ENCODE measurements at regions not wholly inside any gene's neighbourhood (a gene's known extent, or its start where the extent isn't known, plus 50 kb on each side); places are given as distances from the start of the nearest gene placed in this dataset.

DNA sequence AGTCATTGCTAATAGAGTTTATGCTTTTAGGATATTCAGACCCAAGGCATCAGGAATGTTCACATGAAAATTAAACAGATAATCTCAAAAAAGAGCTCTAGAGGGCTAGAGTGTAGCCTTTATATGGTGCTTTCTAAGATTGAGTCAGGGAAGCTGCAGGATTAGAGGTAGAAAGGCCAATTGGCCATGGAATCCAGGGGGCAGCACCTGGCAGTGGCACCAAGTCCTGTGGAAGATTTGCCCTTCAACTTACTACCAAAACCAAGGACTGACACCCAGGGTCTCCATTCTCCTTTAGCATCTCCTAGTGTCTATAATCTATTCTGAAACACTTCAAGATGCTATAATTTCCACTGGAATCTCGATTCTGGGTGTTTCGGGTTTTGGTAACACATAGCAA, 112.4 kb downstream of the ACER2 start:
- Histone ChIP-seq H3K27me3 (no peaks in the 10 kb centered on the region), H3K9me3 (no peaks in the 10 kb centered on the region), H3K4me3 (no peak overlapping the region), H3K4me1 (no peaks in the 10 kb centered on the region), H3K27ac (no peak overlapping the region), H3K36me3 (no peaks in the 10 kb centered on the region)
- intact Hi-C loops (cut with DNase I) = no loop called here
- TF ChIP-seq, protein P1, sequence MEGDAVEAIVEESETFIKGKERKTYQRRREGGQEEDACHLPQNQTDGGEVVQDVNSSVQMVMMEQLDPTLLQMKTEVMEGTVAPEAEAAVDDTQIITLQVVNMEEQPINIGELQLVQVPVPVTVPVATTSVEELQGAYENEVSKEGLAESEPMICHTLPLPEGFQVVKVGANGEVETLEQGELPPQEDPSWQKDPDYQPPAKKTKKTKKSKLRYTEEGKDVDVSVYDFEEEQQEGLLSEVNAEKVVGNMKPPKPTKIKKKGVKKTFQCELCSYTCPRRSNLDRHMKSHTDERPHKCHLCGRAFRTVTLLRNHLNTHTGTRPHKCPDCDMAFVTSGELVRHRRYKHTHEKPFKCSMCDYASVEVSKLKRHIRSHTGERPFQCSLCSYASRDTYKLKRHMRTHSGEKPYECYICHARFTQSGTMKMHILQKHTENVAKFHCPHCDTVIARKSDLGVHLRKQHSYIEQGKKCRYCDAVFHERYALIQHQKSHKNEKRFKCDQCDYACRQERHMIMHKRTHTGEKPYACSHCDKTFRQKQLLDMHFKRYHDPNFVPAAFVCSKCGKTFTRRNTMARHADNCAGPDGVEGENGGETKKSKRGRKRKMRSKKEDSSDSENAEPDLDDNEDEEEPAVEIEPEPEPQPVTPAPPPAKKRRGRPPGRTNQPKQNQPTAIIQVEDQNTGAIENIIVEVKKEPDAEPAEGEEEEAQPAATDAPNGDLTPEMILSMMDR (IDR thresholded peaks at IDR 0.05) = no peak
- no peak for DNase-seq (ENCODE audit: low spot score in 2 of 2)

DNA sequence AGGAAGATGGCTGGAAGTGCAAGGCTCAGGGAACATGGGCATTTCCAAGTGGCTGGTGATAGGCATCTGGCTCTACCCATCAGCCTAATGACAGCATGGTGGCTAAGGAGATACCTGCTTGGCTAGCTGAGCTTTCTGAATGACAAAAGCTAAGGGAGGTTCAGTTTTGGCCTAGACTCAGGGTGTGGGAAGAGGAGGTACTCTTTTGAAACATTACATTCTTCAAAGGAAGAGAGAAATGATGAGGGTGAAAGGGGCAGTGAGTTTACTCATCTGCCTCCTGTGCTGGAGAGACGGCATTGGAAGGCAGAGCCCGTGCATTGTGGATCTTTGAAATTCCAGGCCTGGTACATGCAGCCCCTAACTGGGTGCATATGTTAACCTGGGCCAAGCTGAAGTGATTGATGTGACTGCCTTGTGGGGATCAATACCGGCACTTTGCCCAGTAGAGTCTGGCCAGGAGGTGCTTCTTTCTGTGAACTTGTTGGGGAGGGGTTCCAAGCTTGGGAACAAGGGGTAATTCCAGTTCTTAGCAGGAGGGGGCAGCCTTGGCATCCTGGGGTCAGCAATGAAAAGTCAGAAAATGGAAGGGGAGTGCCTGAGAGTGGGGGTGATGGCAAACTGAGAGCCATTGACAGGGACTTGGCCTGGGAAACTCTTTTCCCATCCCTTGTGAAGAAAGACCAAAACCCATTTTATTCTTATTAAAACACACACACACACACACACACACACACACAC, 108.6 kb downstream of the ACER2 start:
- Histone ChIP-seq H3K27me3 (no peaks in the 10 kb centered on the region), H3K4me3 (no peak overlapping the region), H3K36me3 (no peaks in the 10 kb centered on the region), H3K4me1 (no peaks in the 10 kb centered on the region), H3K9me3 (no peaks in the 10 kb centered on the region), H3K27ac (no peak overlapping the region)
- intact Hi-C loops (cut with DNase I) = no loop called here
- TF ChIP-seq, protein P1 (IDR thresholded peaks at IDR 0.05) = no peak
- no peak for DNase-seq (ENCODE audit: low spot score in 2 of 2)

GRCh38 chr9:19516348-19516747, 107.5 kb downstream of the ACER2 start:
- Histone ChIP-seq H3K27ac (no peak overlapping the region), H3K9me3 (no peaks in the 10 kb centered on the region), H3K27me3 (no peaks in the 10 kb centered on the region), H3K4me1 (no peaks in the 10 kb centered on the region), H3K36me3 (no peaks in the 10 kb centered on the region), H3K4me3 (no peak overlapping the region)
- intact Hi-C loops (cut with DNase I) = no loop called here
- no peak for DNase-seq (ENCODE audit: low spot score in 2 of 2)
- TF ChIP-seq, protein P1 (IDR thresholded peaks at IDR 0.05) = no peak

GRCh38 chr9:19513671-19514275, 105.0 kb downstream of the ACER2 start:
- TF ChIP-seq, protein P1 (IDR thresholded peaks at IDR 0.05) = no peak

DNA sequence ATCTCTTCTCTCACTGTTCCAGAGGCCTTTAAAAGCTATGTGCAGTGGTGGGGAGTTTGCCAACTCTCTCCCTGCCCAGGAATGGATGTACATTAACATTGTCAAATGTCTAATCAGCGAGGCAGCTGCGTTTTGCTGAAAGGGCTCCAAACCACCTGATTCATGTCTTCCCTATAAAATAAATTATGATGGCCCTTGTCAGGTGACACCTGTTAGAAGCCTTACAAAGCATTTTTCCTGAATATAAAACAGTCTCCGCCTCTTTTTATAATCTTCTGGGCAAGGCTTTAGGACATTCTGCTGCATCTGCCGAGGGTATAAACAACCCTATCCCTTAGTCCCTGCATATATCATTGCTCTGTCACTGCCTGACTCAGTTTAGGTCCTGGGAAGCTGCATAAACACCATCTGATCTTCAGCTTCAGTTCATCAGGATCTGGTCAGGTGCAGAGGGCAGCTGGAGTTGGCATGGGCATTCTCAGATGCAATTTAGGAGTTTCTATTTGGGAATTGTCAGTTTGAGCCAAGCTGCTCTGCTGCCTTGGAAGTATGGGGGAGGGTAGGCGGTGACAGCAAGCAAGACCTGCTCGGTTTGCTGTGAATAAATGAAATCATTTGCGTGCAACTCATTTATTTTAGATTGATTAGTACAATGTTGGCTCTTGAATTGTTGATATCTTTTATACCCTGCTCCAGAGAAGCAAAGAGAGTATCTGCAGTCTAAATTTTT, 103.5 kb downstream of the ACER2 start:
- TF ChIP-seq, protein P1 (IDR thresholded peaks at IDR 0.05) = no peak
- Histone ChIP-seq H3K27me3 (no peaks in the 10 kb centered on the region), H3K9me3 (no peaks in the 10 kb centered on the region), H3K4me3 (no peak overlapping the region), H3K4me1 (no peaks in the 10 kb centered on the region), H3K36me3 (no peaks in the 10 kb centered on the region), H3K27ac (no peak overlapping the region)
- intact Hi-C loops (cut with DNase I) = no loop called here
- DNase-seq (ENCODE audit: low spot score in 2 of 2) = no peak

More at GRCh38 chr9:19513671-19514275, 105.0 kb downstream of the ACER2 start:
- H3K4me1 ChIP-seq = no peaks in the 10 kb centered on the region
- H3K9me3 ChIP-seq = no peaks in the 10 kb centered on the region
- no peaks in the 10 kb centered on the region for H3K36me3 ChIP-seq
- H3K4me3 ChIP-seq = no peak overlapping the region
- no peak overlapping the region for H3K27ac ChIP-seq
- H3K27me3 ChIP-seq = no peaks in the 10 kb centered on the region
- intact Hi-C loops (cut with DNase I) = no loop called here
- no peak for DNase-seq (ENCODE audit: low spot score in 2 of 2)
